HCT116 (cell line): ENCODE measurements at regions not wholly inside any gene's neighbourhood (a gene's known extent, or its start where the extent isn't known, plus 50 kb on each side); places are given as distances from the start of the nearest gene placed in this dataset.
"Not testable (repeated sequence)": the region's sequence is repeated elsewhere in the genome, so short reads cannot be mapped to it uniquely, and the experiment has no call there.

Experiments
- CEBPB ChIP-seq: IDR thresholded peaks from 2 replicates; pipeline ENCODE4 v1.6.1; 2012; ENCODE audit warnings: low read depth
- CTCF ChIP-seq, 3 experiments: fragments of 200-600 bp in 1 of 3; sonication (generic) in 1 of 3; IDR thresholded peaks in 2 of 3; conservative IDR thresholded peaks in 1 of 3; 2 replicates each; pipeline ENCODE4 v1.5.1; 2012 to 2017; ENCODE audit warnings: low read depth in 2 of 3, low read length in 2 of 3, antibody characterized with exemption in 1 of 3, borderline replicate concordance in 1 of 3, control low read depth in 1 of 3, mild to moderate bottlenecking in 1 of 3, mixed read lengths in 1 of 3, mixed run types in 1 of 3, moderate library complexity in 1 of 3; ENCODE audit not compliant: insufficient read depth in 1 of 3
- EZH2 ChIP-seq: fragments of 200-600 bp; sonication (generic); IDR thresholded peaks from 2 replicates; pipeline ENCODE4 v1.6.1; 2017; ENCODE audit warnings: antibody characterized with exemption, mixed run types
- POLR2A ChIP-seq: IDR thresholded peaks from 2 replicates; pipeline ENCODE4 v1.7.0; 2011; ENCODE audit warnings: borderline replicate concordance; ENCODE audit not compliant: insufficient read depth, insufficient read length; ENCODE audit errors: extremely low read depth
- POLR2AphosphoS5 ChIP-seq: IDR thresholded peaks from 2 replicates; pipeline ENCODE4 v1.6.1; 2011; ENCODE audit warnings: mild to moderate bottlenecking, low read depth, low read length, moderate library complexity
- REST ChIP-seq: IDR thresholded peaks from 2 replicates; pipeline ENCODE4 v1.6.1; 2012; ENCODE audit warnings: low read depth
- SIN3A ChIP-seq: IDR thresholded peaks from 2 replicates; pipeline ENCODE4 v1.6.1; 2012; ENCODE audit warnings: low read depth
- SP1 ChIP-seq: IDR thresholded peaks from 2 replicates; pipeline ENCODE4 v1.6.1; 2012; ENCODE audit warnings: low read depth
- TCF7L2 ChIP-seq: IDR thresholded peaks from 2 replicates; pipeline ENCODE4 v1.7.0; 2011; ENCODE audit warnings: borderline replicate concordance, inconsistent platforms; ENCODE audit not compliant: insufficient read depth, insufficient read length; ENCODE audit errors: extremely low read depth
- ZNF274 ChIP-seq: fragments of 200-500 bp; sonication (Bioruptor generic); IDR thresholded peaks from 2 replicates; pipeline ENCODE4 v1.6.1; 2014; ENCODE audit warnings: mild to moderate bottlenecking, low read depth, low read length, inconsistent platforms

GRCh38 chr7:104071641-104072040, 82.2 kb upstream of the RELN start:
- TF ChIP-seq SP1; CEBPB; EZH2; CTCF (IDR thresholded peaks at IDR 0.05 in 2 of 3, conservative IDR thresholded peaks at IDR 0.05 in 1 of 3; ENCODE audit: borderline replicate concordance in 1 of 3, insufficient read depth in 1 of 3, low read depth in 2 of 3, low read length in 2 of 3); REST; SIN3A; TCF7L2; ZNF274; POLR2A; POLR2AphosphoS5: not testable (repeated sequence)
